Mesendoderm (in vitro differentiated cells): ENCODE measurements at regions not wholly inside any gene's neighbourhood (a gene's known extent, or its start where the extent isn't known, plus 50 kb on each side); places are given as distances from the start of the nearest gene placed in this dataset.

Experiments used
- DNase-seq: peaks from one replicate; pipeline ENCODE4 v3.0.0; 2013
- H2AK5ac ChIP-seq: 2 replicates; pipeline ENCODE4 v1.6.1; 2013; ENCODE audit warnings: low read length, inconsistent platforms
- H2BK120ac ChIP-seq: 2 replicates; pipeline ENCODE4 v1.6.1; 2013; ENCODE audit warnings: low read depth, mild to moderate bottlenecking, low read length, moderate library complexity, mixed read lengths
- H2BK15ac ChIP-seq: replicated peaks from 2 replicates; pipeline ENCODE4 v1.6.1; 2013; ENCODE audit warnings: low read depth, mild to moderate bottlenecking, moderate library complexity
- H2BK5ac ChIP-seq: 2 replicates; pipeline ENCODE4 v1.6.1; 2013; ENCODE audit warnings: low read length, inconsistent platforms
- H3K18ac ChIP-seq: 2 replicates; pipeline ENCODE4 v1.6.1; 2013; ENCODE audit warnings: mild to moderate bottlenecking, low read length, mixed read lengths
- H3K23ac ChIP-seq: one replicate; pipeline ENCODE4 v1.6.1; 2013; ENCODE audit warnings: low read length
- H3K27ac ChIP-seq: 2 replicates; pipeline ENCODE4 v1.5.1; 2013; ENCODE audit warnings: low read depth, mild to moderate bottlenecking, inconsistent platforms, low read length, moderate library complexity
- H3K27me3 ChIP-seq: 2 replicates; pipeline ENCODE4 v1.6.1; 2013; ENCODE audit warnings: low read length, control low read depth, mild to moderate bottlenecking, inconsistent platforms; ENCODE audit not compliant: insufficient read depth, poor library complexity
- H3K36me3 ChIP-seq: 2 replicates; pipeline ENCODE4 v1.6.1; 2013; ENCODE audit warnings: low read length, inconsistent platforms; ENCODE audit not compliant: control insufficient read depth, insufficient read depth
- H3K4ac ChIP-seq: one replicate; pipeline ENCODE4 v1.6.1; 2013; ENCODE audit warnings: low read depth, mild to moderate bottlenecking, low read length, moderate library complexity
- H3K4me1 ChIP-seq: 2 replicates; pipeline ENCODE4 v1.6.1; 2013; ENCODE audit warnings: low read depth, low read length, inconsistent platforms; ENCODE audit not compliant: control insufficient read depth
- H3K4me2 ChIP-seq: 2 replicates; pipeline ENCODE4 v1.6.1; 2013; ENCODE audit warnings: low read length
- H3K4me3 ChIP-seq: 2 replicates; pipeline ENCODE4 v1.5.1; 2013; ENCODE audit warnings: mild to moderate bottlenecking, low read length
- H3K56ac ChIP-seq: one replicate; pipeline ENCODE4 v1.6.1; 2013; ENCODE audit warnings: low read length
- H3K79me1 ChIP-seq: 2 replicates; pipeline ENCODE4 v1.6.1; 2013; ENCODE audit warnings: low read length, inconsistent platforms
- H3K79me2 ChIP-seq: 2 replicates; pipeline ENCODE4 v1.6.1; 2013; ENCODE audit warnings: mild to moderate bottlenecking, low read length; ENCODE audit not compliant: control insufficient read depth, insufficient read depth
- H3K9ac ChIP-seq: 2 replicates; pipeline ENCODE4 v1.6.1; 2013; ENCODE audit warnings: low read length, inconsistent platforms
- H4K5ac ChIP-seq: one replicate; pipeline ENCODE4 v1.6.1; 2013; ENCODE audit warnings: low read length
- H4K8ac ChIP-seq: one replicate; pipeline ENCODE4 v1.6.1; 2013; ENCODE audit warnings: low read depth, mild to moderate bottlenecking, control low read depth, low read length, moderate library complexity
- WGBS: extraction: QIAGEN DNeasy Blood & Tissue Kit; methylation state at CpG from one replicate; pipeline ENCODE4 v1.1.7; 2013; ENCODE audit warnings: low lambda C conversion rate, missing lambda C conversion rate; ENCODE audit not compliant: insufficient coverage; ENCODE audit errors: extremely low coverage; 5-methylcytosine and 5-hydroxymethylcytosine counted together

DNA sequence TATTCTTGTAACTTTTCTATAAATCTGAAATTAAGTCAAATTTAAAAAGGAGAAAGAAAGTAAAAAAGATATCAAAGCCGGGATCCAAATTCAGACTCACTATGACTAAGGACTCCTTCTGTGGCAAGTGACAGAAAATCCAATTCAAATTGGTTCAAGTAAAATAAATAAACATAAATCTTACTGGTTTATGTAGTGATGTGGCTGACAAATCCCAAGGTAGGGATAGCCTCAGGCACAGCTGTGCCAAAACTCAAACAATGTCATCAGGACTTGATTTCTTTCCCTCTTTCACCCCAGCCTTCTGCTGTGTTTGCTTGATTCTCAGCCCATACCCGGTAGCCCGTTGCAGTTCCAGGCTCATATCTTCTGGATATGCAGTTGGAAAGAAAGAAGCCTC lies 284.6 kb downstream of the SP3 start:
- no peak overlapping the region for H3K56ac ChIP-seq
- no peak overlapping the region for H3K27ac ChIP-seq
- H3K4me3 ChIP-seq: no peak overlapping the region
- H3K79me2 ChIP-seq: no peaks in the 10 kb centered on the region
- no peak for DNase-seq
- H4K5ac ChIP-seq: no peak overlapping the region
- H3K36me3 ChIP-seq: no peaks in the 10 kb centered on the region
- no peak overlapping the region for H3K4me2 ChIP-seq
- no peak overlapping the region for H2AK5ac ChIP-seq
- H2BK5ac ChIP-seq: no peak overlapping the region
- no peak overlapping the region for H4K8ac ChIP-seq
- WGBS: no CpG with 5 or more reads among the region's 3 CpGs
- no peaks in the 10 kb centered on the region for H3K4me1 ChIP-seq
- no peaks in the 10 kb centered on the region for H3K27me3 ChIP-seq
- no peak overlapping the region for H2BK120ac ChIP-seq
- no peak overlapping the region for H3K9ac ChIP-seq
- no peaks in the 10 kb centered on the region for H3K79me1 ChIP-seq
- no peak overlapping the region for H3K18ac ChIP-seq
- no peak overlapping the region for H2BK15ac ChIP-seq
- H3K4ac ChIP-seq: no peak overlapping the region
- H3K23ac ChIP-seq: no peak overlapping the region

DNA sequence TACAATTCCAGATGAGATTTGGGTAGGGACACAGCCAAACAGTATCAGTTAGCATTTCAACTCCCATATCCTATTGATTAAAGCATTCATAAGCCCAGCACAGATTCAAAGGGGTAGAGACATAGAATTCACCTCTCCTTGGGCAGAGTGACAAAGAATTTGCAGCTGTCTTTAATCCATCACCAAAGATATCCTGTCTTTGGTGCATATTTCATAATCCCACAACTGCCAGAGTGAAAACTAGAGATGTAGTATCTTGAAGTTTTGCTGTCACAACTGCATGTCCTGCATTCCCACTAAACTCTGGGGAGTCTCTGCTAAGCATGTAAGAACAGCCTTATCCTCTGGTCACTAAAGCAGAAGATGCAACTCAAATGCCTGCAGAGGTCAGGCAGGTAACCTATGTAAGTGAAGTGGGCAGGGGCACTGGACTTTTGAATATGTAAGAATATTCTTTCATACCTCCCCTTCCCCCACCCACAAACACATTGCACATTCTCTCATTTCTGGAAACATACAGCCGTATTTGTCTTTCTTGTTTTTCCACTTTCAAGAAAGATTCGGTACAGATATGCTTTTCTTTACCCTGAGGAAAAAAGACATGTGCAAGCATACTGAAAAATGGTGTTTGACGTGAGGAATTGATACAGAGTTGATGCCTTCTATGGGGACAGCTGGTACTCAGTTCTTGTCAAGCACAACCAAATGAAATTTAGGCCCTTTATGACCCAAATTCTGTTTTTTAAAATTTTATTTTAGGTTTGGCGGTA lies 283.1 kb downstream of the SP3 start:
- Histone ChIP-seq H2AK5ac (no peak overlapping the region), H3K23ac (no peak overlapping the region), H3K4ac (no peak overlapping the region), H3K18ac (no peak overlapping the region), H2BK120ac (no peak overlapping the region), H3K27ac (no peak overlapping the region), H3K4me3 (no peak overlapping the region), H3K4me2 (no peak overlapping the region), H4K5ac (no peak overlapping the region), H3K79me1 (no peaks in the 10 kb centered on the region), H2BK5ac (no peak overlapping the region), H3K36me3 (no peaks in the 10 kb centered on the region), H4K8ac (no peak overlapping the region), H3K27me3 (no peaks in the 10 kb centered on the region), H3K56ac (no peak overlapping the region), H3K9ac (no peak overlapping the region), H2BK15ac (no peak overlapping the region), H3K4me1 (no peaks in the 10 kb centered on the region), H3K79me2 (no peaks in the 10 kb centered on the region)
- WGBS: no CpG with 5 or more reads among the region's 4 CpGs
- DNase-seq: no peak

DNA sequence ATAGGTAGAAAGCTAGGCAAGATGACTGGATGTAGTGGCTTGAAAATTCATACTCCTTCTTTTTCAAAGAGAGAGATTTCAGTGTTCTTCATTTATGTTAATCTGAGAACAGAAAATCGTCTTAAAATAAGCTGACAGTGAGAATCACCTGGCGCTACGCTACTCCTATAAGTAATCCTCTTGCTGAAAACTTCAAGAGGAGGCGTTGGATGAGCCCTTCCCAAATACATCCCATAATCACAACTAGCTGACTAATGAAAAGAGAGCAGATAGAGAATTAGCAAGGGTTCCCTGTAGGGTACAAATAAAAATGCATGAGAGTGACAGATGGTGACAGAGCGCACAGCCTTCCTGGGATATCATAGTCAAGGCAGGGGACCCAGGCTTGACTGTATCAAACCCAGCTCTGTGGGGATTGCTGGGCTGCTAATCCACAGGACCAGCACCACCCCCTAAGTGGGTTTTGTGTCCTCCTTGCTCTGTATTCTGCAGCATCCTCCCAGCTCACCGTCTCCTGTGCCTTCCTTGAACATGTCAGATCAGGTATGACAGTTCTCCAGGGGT lies 280.2 kb downstream of the SP3 start:
- Histone ChIP-seq H3K79me2 (no peaks in the 10 kb centered on the region), H3K4me1 (no peaks in the 10 kb centered on the region), H2BK15ac (no peak overlapping the region), H3K36me3 (no peaks in the 10 kb centered on the region), H4K5ac (no peak overlapping the region), H3K23ac (no peak overlapping the region), H3K4ac (no peak overlapping the region), H2AK5ac (no peak overlapping the region), H3K27ac (no peak overlapping the region), H2BK5ac (no peak overlapping the region), H3K27me3 (no peaks in the 10 kb centered on the region), H3K9ac (no peak overlapping the region), H3K18ac (no peak overlapping the region), H3K4me2 (no peak overlapping the region), H3K79me1 (no peaks in the 10 kb centered on the region), H3K4me3 (no peak overlapping the region), H3K56ac (no peak overlapping the region), H4K8ac (no peak overlapping the region), H2BK120ac (no peak overlapping the region)
- no peak for DNase-seq
- no CpG with 5 or more reads among the region's 6 CpGs for WGBS

DNA sequence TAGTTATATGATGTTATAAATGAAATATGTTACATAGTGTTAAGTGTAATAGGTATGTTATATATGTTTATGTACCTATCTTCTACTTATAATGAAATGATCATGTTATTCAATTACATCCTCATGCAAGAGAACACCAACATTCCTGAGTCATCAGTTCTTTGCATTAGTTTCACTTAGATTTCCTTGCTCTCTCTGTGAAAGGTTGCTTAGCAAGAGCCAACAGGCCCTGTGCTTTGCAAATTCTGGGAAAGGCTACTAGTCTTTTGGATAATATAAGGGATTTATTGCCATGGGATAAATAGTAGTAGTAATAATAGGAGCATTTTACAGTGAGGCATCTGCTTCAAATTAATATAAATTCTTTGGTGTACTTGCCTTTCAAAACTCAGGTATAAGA lies 274.8 kb downstream of the SP3 start:
- Histone ChIP-seq H2BK120ac (no peak overlapping the region), H3K27ac (no peak overlapping the region), H4K5ac (no peak overlapping the region), H4K8ac (no peak overlapping the region), H3K56ac (no peak overlapping the region), H3K4me1 (no peaks in the 10 kb centered on the region), H3K9ac (no peak overlapping the region), H3K4me2 (no peak overlapping the region), H3K27me3 (no peaks in the 10 kb centered on the region), H3K18ac (no peak overlapping the region), H3K79me2 (no peaks in the 10 kb centered on the region), H2BK15ac (no peak overlapping the region), H3K79me1 (no peaks in the 10 kb centered on the region), H2AK5ac (no peak overlapping the region), H3K23ac (no peak overlapping the region), H3K36me3 (no peaks in the 10 kb centered on the region), H3K4ac (no peak overlapping the region), H2BK5ac (no peak overlapping the region), H3K4me3 (no peak overlapping the region)
- DNase-seq: no peak

DNA sequence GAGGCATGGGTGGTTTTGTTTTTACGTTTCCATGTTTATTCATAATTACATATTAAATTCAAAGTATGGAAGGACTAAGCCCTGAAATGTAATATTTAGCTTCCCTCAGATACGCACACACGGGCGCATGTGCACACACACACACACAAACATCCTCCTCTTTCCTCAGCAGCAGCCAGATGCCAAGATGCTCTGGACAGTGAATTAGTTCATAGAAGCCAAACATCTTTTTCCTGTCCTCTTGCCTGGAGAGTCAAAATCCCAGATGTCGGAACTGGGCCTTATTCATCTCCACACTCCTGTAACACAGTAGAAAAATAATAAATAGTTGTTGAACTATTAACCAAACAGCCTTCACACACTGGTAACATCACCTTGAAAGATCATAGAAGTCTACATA lies 273.1 kb downstream of the SP3 start:
- H3K9ac ChIP-seq: no peak overlapping the region
- H3K4me1 ChIP-seq: no peaks in the 10 kb centered on the region

More for the DNA sequence above, 273.1 kb downstream of the SP3 start:
- no peak overlapping the region for H3K18ac ChIP-seq
- no peak overlapping the region for H4K8ac ChIP-seq
- no peaks in the 10 kb centered on the region for H3K27me3 ChIP-seq
- DNase-seq: no peak
- H4K5ac ChIP-seq: no peak overlapping the region
- no peak overlapping the region for H2BK120ac ChIP-seq
- WGBS: no CpG with 5 or more reads among the region's 5 CpGs
- H3K36me3 ChIP-seq: no peaks in the 10 kb centered on the region
- H3K79me1 ChIP-seq: no peaks in the 10 kb centered on the region
- no peak overlapping the region for H3K4ac ChIP-seq
- no peak overlapping the region for H2BK15ac ChIP-seq
- H3K4me2 ChIP-seq: no peak overlapping the region
- H2BK5ac ChIP-seq: no peak overlapping the region
- H3K79me2 ChIP-seq: no peaks in the 10 kb centered on the region
- no peak overlapping the region for H3K4me3 ChIP-seq
- no peak overlapping the region for H2AK5ac ChIP-seq
- no peak overlapping the region for H3K27ac ChIP-seq
- H3K23ac ChIP-seq: no peak overlapping the region
- H3K56ac ChIP-seq: no peak overlapping the region
